GM19372 (cell line): ENCODE measurements at regions not wholly inside any gene's neighbourhood (a gene's known extent, or its start where the extent isn't known, plus 50 kb on each side); places are given as distances from the start of the nearest gene placed in this dataset.

Experiments used
- ATAC-seq: cut with Tn5 transposase; IDR thresholded peaks from one replicate; pipeline ENCODE4 v1.9.1; 2021; ENCODE audit warnings: mild to moderate bottlenecking, low read depth, moderate library complexity; ENCODE audit not compliant: unreplicated experiment

DNA sequence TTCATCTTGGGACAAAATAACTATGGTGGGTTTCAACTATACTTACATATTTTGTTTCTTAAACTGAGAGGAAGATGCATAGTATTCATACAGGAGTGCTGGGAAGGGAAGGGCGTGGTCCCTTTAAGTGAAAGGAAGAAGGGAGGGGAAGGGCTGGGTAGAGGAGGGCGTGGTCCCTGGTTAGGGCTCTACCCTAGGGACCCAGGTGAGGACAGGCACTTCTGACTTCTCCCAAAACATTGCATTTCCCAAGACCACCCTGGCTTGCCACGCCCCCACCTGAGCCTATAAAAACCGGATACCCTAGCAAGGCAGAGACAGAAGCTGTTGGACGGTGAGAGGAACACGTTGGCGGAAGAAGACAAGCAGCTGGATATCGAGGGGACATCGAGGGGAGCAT, 157.6 kb upstream of the PLXNA4 start:
- ATAC-seq = no peak

- ATAC-seq = no peak
These were observed 156.1 kb upstream of the PLXNA4 start for GRCh38 chr7:132732321-132732865.

- ATAC-seq = no peak
These were observed 153.8 kb upstream of the PLXNA4 start for GRCh38 chr7:132730105-132730504.

GRCh38 chr7:132723506-132724081, 147.3 kb upstream of the PLXNA4 start:
- no peak for ATAC-seq

GRCh38 chr7:132720835-132721234, 144.6 kb upstream of the PLXNA4 start:
- no peak for ATAC-seq

- no peak for ATAC-seq
These were observed 137.6 kb upstream of the PLXNA4 start for GRCh38 chr7:132713893-132714292.

- ATAC-seq = no peak
These were observed 133.8 kb upstream of the PLXNA4 start for GRCh38 chr7:132709971-132710567.

DNA sequence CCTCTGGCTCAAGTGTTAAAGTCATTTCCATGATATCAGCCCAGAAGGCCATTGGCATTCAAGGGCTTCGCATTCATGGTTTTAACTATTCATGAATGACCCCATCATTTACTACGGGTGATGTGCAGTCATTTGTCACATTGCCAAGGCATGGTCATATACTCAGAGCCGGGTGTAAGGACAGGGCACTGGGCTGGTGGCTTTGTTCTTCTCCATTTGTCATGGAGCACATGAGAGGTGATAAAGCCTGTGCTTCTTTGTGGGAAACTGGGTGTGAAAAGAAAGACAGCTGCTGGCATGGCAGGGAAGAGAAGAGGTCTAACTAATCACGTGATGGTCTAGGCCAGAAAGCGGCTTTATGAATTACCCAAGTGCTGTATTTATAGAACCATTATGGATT, 132.2 kb upstream of the PLXNA4 start:
- ATAC-seq = no peak

GRCh38 chr7:132705146-132705545, 128.9 kb upstream of the PLXNA4 start:
- no peak for ATAC-seq

DNA sequence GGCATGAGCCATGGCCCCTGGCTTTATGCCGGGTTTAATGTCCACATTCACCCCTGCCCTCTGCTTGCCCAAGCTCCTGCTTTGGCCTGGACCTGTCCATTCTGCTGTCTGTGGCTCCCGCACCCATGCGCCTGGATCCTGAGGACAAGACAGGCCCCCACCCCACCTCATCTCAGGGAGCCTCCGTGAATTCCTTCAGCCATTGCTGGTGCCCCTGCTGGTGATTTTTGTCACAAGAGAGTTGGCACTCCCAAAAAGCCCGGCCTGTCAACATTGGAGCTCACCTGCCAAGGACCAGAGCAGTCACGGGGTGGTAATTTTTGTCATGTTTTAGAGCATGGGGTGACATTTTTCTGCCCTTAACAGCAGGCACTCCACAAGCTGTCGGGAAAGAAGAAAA, 127.5 kb upstream of the PLXNA4 start:
- no peak for ATAC-seq

GRCh38 chr7:132697003-132697402, 120.7 kb upstream of the PLXNA4 start:
- no peak for ATAC-seq

- no peak for ATAC-seq
These were observed 120.1 kb upstream of the PLXNA4 start for GRCh38 chr7:132696332-132696731.

DNA sequence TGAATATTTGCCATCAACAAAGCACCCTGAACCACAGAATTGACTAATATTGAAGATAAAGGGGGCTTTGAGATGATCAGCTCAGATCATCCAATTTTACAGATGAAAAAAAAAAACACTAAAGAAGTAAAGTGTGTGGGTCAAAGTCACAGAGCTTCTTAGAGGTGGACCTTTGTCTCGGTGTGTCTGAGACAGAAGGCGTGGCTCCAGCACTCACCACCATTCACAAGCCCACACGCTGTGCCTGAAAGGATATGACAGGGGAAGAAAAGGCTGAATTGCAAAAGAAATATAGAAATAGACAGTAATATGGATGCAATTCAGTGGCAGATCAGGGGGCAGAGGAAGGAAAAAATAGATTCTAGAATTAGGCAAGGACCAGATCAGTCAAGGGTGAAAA, 114.9 kb upstream of the PLXNA4 start:
- ATAC-seq = no peak

- ATAC-seq = no peak
These were observed 113.9 kb upstream of the PLXNA4 start for GRCh38 chr7:132690174-132690573.

DNA sequence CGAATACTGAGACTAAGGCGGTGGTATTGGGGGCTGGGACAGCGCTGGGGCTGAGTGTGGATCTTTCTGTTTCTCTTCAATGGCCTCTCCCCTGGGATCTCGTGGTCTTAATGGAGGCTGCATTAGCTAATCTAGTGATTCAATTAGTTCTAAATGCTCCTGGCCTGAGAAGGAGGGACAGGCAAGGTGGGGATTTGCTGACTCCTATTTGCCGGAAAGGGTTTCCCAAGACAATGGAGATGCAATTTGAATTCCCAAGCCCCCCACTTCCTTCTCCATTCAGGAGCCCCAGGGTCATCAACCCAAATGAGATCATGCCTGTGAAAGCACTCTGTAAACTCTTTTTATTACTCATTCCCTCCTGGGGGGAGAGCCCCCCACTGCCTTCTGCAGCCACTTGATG, 111.7 kb upstream of the PLXNA4 start:
- ATAC-seq = no peak

- no peak for ATAC-seq
These were observed 110.7 kb upstream of the PLXNA4 start for GRCh38 chr7:132687016-132687415.

GRCh38 chr7:132685277-132685676, 109.0 kb upstream of the PLXNA4 start:
- ATAC-seq = no peak

GRCh38 chr7:132683896-132684690, 107.8 kb upstream of the PLXNA4 start:
- ATAC-seq = no peak

DNA sequence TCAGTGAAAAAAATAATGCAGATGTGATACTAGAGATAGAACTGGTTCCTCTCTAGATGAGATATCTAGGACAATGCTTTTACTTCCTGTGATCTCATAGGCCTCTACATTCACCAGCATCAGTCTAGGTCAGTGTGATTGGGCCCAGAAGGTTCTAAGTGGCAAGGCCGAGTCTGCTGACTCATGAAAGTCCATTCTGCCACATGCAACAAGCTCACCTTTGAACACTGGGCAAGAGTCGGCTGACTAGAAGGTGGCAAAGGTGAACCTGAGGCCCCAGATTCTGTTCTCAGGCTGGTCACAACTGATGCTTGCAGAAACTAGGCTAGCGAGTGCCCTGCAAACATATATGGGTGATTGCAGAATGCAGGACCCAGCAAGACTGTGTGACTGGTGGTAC, 105.7 kb upstream of the PLXNA4 start:
- ATAC-seq = no peak

DNA sequence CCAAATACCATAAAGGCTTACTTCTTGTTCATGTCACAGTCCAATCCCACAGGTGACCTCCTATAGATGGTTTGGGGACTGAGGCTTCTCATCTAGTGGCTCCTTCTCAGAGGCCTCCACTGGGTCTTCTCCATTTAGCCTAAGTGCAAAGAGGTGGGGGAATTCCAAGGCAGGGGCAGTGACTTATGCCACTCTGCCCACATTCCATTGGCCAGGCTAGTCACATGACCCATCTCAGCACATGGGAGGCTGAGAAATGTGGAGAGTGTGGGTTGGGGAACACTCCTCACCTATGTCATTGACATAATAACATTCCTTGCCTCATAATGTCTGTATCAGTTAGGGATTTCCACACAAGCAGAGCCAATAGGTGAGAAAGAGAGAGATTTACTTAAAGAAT, 104.3 kb upstream of the PLXNA4 start:
- no peak for ATAC-seq

DNA sequence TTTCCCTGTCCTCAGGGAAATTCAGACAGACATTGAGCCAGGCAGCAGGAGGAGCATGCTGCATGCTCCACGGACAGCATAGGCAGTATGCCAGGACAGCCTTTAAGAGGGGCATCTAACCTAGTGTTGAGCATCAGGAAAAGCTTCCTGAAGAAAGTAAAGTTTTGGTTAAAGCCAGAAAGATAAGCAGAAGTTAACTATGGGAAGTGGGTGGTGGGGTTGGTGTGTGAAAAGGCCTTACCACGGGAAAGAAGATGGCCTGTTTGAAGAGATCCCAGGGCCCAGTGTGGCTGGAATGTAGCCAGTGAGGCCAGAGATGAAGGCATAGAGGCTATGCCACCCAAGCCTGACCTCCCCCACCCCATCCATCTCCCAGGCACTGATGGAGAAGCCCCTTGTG, 102.4 kb upstream of the PLXNA4 start:
- ATAC-seq = no peak

DNA sequence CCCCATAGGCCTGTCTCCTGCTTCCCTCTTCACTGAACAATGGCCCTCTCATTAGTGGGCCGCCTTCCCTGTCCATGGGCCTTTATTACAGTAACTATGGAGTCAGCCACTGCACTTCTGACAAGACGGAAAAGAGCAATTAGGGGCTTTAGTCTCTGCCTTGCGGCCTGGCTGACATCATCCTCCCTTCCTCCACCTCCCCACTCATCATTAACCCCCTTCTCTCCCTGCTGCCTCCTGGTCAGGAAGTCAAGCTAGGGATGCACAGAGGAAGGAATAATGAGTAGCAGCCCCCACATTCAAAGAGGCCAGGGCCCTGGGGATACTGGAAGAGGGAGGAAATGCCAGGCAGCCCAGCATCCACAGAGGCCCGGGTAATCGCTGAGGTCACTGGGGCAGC, 101.6 kb upstream of the PLXNA4 start:
- no peak for ATAC-seq
